Stimulated activated CD8-positive, alpha-beta memory T cell treated with anti-CD3 and anti-CD28 coated beads, Interleukin-12 subunit alpha, Interleukin-12 subunit beta, amount 100 ng/mL, for 4 hours (primary cell): ENCODE measurements at regions not wholly inside any gene's neighbourhood (a gene's known extent, or its start where the extent isn't known, plus 50 kb on each side); places are given as distances from the start of the nearest gene placed in this dataset.
"Not testable (repeated sequence)": the region's sequence is repeated elsewhere in the genome, so short reads cannot be mapped to it uniquely, and the experiment has no call there.

Experiments
- DNase-seq: peaks from one replicate; pipeline ENCODE4 v3.0.0-alpha.2; 2020; ENCODE audit warnings: low read depth

DNA sequence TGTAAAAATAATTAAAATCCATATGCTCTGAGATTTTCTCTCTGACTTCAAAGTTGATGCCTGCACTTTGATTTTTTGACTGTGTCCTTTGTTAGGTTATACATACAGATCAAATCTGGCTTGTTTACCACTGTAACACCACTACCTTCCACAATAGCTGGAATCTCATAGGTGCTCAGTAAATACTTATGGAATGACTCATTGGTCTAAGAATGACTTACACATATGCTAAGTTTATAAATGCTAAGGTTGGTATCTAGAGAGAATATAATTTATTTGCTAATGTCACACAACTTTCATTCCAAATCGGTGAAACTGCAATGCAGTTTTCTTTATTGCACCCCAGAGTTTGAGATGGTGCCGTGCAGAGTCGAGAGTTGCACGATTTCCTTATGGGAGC, 578.5 kb downstream of the SH2D4B start:
- DNase-seq = no peak

DNA sequence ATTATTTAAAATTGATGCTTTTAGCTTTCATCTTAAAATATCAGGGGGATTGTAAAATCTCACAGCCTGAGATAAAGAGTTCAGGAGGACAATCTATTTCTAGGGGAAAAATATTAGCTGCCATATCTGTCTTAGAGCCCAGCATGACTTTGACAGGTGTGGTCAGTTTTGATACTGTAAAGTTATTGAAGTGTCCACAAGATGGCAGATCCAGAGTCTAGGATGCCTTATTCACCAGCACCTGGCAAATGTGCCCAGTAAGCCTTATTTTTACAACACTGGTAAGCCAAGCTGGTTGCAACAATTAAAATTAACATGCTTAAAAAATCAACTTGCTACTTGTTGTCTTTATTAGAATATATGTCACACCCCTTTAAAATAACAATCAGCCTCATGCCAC, 579.3 kb downstream of the SH2D4B start:
- no peak for DNase-seq

GRCh38 chr10:81127931-81128330, 590.2 kb downstream of the SH2D4B start:
- DNase-seq = no peak

DNA sequence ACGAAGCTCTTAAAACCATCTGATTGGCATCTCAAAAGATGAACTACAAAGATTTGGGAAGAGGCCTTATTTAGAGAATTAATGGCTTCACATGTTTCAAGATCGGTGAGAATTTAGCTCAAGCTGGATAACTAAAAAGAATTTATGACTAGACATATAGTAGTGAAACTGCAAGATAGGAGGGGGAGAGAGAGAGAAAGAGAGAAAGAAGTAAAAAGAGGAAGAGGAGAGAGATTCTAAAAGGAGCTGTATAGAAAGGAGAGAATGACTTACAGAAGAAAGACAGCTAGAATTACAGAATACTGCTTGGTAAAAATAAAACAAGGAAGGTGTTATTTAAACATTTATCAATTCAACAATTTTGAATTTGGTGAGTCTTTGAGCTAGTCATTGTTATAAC, 592.3 kb downstream of the SH2D4B start:
- no peak for DNase-seq

GRCh38 chr10:81135851-81136250, 598.1 kb downstream of the SH2D4B start:
- no peak for DNase-seq

DNA sequence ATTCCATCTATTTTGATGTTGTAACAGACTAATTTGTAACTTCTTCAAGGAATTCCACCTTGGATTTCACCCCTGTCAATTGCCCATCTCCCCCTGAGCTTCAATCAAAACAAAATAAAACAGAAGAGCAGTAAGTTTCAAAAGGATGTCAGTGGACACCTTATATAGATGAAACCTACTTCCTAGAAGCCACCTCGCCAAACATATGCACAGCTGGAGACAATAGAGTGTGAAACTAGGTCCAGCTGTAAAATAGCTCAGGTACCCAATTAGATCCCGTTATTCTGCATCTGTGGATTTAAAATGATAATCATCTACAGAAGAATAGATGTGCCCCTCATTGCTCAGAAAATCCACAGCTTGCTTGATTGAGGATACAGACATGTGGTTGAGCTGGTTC, 598.6 kb downstream of the SH2D4B start:
- no peak for DNase-seq

- no peak for DNase-seq
Observed at GRCh38 chr10:81145975-81146374, 608.3 kb downstream of the SH2D4B start.

DNA sequence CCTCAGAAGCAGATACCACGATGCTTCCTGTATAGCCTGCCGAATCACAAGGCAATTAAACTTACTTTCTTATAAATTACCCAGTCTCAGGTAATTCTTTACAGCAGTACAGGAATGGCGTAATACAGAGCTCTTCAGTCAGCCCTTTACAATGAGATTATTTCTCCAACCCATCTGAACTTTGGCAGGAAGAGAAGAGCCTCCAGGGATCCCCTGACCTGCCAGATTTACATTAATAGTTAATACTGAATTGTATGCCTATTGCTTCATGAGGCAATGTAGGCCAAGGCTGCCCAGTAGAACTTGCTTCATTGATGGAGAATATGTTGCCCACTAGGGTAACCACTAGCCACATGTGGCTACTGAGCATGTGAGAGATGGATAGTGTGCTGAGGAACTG, 608.7 kb downstream of the SH2D4B start:
- DNase-seq = no peak

DNA sequence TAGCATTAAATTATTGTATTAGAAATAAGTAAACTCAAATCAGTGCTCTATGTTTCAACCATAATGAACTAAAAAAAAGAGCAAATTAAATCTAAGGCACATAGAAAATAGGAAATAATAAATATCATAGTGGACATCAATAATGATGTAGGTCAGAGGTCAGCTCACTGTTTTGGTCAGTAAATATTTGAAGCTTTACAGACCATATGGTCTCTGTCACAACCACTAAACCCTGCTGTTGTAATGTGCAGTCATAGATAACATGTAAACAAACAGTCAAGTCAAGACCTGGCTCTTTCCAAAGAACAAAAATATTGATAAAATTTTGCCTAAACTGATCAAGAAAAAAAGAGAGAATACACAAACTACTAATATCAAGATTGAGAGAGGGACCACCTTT, 615.0 kb downstream of the SH2D4B start:
- no peak for DNase-seq

- DNase-seq = no peak
Observed at GRCh38 chr10:81157681-81158080, 620.0 kb downstream of the SH2D4B start.

DNA sequence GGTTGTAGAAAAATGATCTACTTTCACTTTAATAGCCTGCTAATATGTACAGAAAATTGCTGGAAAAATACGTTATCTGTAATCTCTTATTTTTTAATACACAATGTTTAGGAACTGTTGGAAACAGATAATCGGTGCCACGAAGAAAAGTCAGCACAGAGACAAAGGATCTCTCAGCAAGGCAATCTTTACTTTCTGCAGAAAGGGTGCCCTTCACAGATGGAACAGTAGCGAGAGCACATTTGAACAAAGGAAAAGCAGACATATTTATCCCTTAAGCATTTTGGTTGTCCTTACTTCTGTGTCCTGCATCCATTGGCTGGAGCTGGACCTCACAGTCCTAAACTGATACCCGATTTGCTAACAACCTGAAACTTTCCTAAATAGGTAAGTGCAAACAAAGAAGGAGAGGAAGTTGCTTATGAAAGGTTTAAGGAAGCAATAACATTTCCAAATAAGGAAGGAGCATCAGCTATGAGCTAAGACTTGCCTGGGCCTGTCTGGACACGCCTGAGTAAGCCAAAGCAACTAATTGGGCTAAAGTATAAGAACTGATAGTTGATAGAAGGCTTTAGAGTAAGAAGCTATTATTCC, 640.0 kb downstream of the SH2D4B start:
- no peak for DNase-seq

GRCh38 chr10:81179324-81179723, 641.6 kb downstream of the SH2D4B start:
- DNase-seq = no peak

- DNase-seq = no peak
Observed at GRCh38 chr10:81179805-81180452, 642.2 kb downstream of the SH2D4B start.

DNA sequence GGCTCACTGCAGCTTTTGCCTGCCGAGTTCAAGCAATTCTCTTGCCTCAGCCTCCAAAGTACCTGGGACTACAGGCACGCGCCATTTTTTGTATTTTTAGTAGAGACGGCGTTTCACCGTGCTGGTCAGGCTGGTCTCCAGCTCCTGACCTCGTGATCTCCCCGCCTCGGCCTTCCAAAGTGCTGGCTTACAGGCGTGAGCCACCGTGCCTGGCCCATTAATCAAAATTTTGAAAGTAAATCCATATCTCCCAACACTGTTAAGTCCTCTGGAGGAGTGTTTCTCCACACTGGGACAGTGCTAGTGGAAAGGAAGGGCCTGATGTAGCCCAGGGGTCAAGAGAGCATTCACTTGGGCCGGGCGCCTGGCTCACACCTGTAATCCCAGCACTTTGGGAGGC, 644.6 kb downstream of the SH2D4B start:
- DNase-seq = no peak

DNA sequence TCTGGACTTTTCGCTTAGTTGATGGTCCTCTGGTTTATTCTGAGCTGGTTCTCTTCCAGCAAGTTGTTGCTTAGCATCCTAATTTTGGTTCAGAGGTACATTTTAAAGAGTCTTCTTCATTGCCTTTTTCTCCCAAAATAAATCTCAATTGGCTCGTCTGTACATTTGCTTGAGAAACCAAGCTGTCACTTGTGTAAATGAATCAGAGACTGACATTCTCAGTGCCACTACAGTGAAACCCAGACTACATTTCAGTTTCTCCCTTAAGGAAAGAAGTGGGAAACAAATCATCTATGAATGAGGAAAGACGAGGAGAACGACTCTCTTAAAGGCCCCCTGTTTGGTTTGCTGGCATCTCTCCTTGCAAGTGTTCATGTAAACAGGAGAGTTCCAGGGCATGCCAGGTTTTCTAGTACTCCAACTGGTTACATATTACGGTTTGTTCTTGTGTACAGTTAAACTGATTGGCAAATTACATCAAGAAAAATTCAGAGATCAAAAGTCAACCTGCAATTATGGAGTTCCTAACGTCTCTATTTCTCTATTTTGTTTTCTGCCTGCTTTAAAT, 654.6 kb downstream of the SH2D4B start:
- no peak for DNase-seq

DNA sequence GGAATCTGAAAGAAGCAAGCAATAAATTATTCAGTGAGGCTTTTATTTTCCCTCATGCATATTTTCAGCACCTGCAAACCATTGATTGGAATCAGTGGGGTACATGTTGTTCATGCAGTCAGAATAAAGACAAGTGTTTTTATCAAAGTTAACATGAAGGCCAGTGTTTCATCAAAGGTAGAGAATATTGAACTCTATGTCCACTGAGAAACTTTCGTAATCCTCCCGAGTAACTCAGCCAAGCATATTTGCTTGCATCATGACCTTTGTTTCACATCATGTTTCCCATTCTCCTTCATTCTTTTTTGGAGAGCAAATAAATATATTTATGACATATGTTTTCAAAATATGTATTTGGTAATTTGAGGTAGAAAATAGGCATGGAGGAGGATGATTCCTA, 663.1 kb downstream of the SH2D4B start:
- no peak for DNase-seq

DNA sequence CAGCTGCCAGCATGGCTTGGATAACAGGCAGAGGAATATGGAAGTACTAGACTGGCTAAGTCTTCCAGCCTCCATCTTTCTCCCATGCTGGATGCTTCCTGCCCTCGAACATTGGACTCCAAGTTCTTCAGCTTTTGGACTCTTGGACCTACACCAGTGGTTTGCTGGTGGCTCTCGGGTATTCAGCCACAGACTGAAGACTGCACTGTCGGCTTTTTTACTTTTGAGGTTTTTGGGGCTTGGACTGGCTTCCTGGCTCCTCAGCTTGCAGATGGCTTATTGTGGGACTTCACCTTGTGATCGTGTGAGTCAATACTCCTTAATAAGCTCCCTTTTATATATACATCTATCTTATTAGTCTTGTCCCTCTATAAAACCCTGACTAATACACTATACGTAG, 667.6 kb upstream of the NRG3 start:
- DNase-seq = not testable (repeated sequence)

- DNase-seq = no peak
Observed at GRCh38 chr10:81213370-81213769, 661.6 kb upstream of the NRG3 start.

- DNase-seq = no peak
Observed at GRCh38 chr10:81215498-81215897, 659.5 kb upstream of the NRG3 start.

DNA sequence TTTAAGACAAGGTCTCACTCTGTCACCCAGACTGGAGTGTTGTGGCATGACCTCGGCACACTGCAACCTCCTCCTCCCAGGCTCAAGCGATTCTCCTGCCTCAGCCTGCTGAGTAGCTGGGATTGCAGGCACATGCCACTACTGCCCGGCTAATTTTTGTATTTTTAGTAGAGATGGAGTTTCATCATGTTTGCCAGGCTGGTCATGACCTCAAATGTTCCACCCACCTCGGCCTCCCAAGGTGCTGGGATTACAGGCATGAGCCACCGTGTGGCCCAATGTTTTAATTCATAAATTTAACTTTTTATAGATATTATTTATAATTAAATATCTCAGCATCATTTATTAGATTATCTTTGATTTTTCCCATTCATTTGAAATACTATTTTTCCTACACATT, 658.0 kb upstream of the NRG3 start:
- DNase-seq = no peak

GRCh38 chr10:81218307-81218706, 656.7 kb upstream of the NRG3 start:
- no peak for DNase-seq

DNA sequence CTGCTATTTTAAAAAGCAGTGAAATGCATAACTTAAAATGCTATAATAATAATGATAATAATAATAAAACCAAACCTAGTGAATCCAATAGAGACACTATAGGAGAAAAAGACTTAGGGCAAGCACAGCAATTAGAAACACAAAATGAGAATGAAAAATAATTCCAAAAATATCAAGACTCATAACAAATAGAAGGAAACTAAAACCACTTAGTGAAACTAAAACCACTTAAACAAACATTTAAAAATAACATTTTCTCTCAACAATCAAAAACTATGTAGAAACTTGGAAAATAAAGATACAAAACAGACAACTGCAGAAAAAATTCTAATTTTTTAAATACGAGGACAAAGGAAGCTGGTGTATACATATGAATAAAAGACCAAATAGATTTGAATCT, 655.2 kb upstream of the NRG3 start:
- DNase-seq = no peak

GRCh38 chr10:81248886-81249285, 626.1 kb upstream of the NRG3 start:
- no peak for DNase-seq
